Suprapubic skin (tissue), 3 donors: ENCODE measurements at regions not wholly inside any gene's neighbourhood (a gene's known extent, or its start where the extent isn't known, plus 50 kb on each side); places are given as distances from the start of the nearest gene placed in this dataset.

ENCODE experiments used
- CTCF ChIP-seq, 2 donors: fragments of 200-600 bp in 1 of 2; fragments of 450-650 bp in 1 of 2; sonication (generic) in 1 of 2; IDR thresholded peaks; one replicate each; pipeline ENCODE4 v1.5.1; 2016 to 2019; ENCODE audit warnings: antibody characterized with exemption in 2 of 2, mild to moderate bottlenecking in 1 of 2, moderate library complexity in 1 of 2
- POLR2A ChIP-seq, 2 donors: fragments of 450-650 bp; IDR thresholded peaks; one replicate each; pipeline ENCODE4 v1.6.1; 2017; ENCODE audit warnings: antibody characterized with exemption in 2 of 2, mild to moderate bottlenecking in 2 of 2, moderate library complexity in 2 of 2

DNA sequence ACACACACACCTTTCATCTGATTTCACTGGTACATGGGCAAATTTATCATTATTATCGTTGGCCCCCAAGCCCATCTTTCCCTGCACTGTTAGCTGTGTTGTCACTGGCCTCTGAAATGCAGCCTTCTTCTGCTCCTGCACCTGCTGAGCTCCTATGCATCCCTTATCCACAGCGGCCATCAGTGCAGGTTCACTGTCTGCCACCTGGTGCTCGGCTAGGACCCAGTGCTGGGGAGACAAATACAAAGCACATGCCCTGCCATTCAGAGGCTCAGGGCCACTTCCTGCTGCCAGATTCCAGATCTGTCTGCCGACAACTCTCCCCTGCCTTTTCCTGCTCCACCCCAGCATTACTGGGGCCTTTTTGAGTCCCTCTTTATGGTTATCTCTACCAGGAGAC lies 1205.4 kb downstream of the TBC1D22A start:
- TF ChIP-seq CTCF (IDR thresholded peaks at IDR 0.05), result no peak
- TF ChIP-seq POLR2A (IDR thresholded peaks at IDR 0.05), result no peak
